Endodermal cell (in vitro differentiated cells): ENCODE measurements at regions not wholly inside any gene's neighbourhood (a gene's known extent, or its start where the extent isn't known, plus 50 kb on each side); places are given as distances from the start of the nearest gene placed in this dataset.

Experiments
- DNase-seq: peaks from one replicate; pipeline ENCODE4 v3.0.0-alpha.2; 2017
- H3K27ac ChIP-seq: 2 replicates; pipeline ENCODE4 v1.5.1; 2013; ENCODE audit warnings: mild to moderate bottlenecking, low read depth, low read length, moderate library complexity
- H3K27me3 ChIP-seq: 2 replicates; pipeline ENCODE4 v1.6.1; 2013; ENCODE audit warnings: mild to moderate bottlenecking, low read length, moderate library complexity; ENCODE audit not compliant: insufficient read depth, control insufficient read depth, poor library complexity, severe bottlenecking
- H3K36me3 ChIP-seq: 2 replicates; pipeline ENCODE4 v1.7.0; 2013; ENCODE audit warnings: mild to moderate bottlenecking, low read length, moderate library complexity; ENCODE audit not compliant: control insufficient read depth, insufficient read depth
- H3K4me1 ChIP-seq: one replicate; pipeline ENCODE4 v1.7.0; 2013; ENCODE audit warnings: low read length; ENCODE audit not compliant: control insufficient read depth, insufficient read depth
- H3K4me3 ChIP-seq: 2 replicates; pipeline ENCODE4 v1.5.1; 2013; ENCODE audit warnings: mild to moderate bottlenecking, low read length, moderate library complexity
- H3K9ac ChIP-seq: 2 replicates; pipeline ENCODE4 v1.6.1; 2013; ENCODE audit warnings: mild to moderate bottlenecking, low read length, moderate library complexity; ENCODE audit not compliant: poor library complexity, severe bottlenecking; ENCODE audit errors: extremely low read depth
- H3K9me3 ChIP-seq: 2 replicates; pipeline ENCODE4 v1.6.1; 2013; ENCODE audit warnings: mild to moderate bottlenecking, low read length, moderate library complexity; ENCODE audit not compliant: control insufficient read depth
- H3K27ac Mint-ChIP-seq: 2 replicates; pipeline ENCODE4 v1.8.0; 2020; ENCODE audit warnings: mixed read lengths
- H3K27me3 Mint-ChIP-seq: 2 replicates; pipeline ENCODE4 v1.8.0; 2021; ENCODE audit warnings: mild to moderate bottlenecking, mixed read lengths; ENCODE audit not compliant: insufficient read depth
- H3K36me3 Mint-ChIP-seq: 2 replicates; pipeline ENCODE4 v1.8.0; 2020; ENCODE audit warnings: low read depth, mixed read lengths
- H3K4me1 Mint-ChIP-seq: 2 replicates; pipeline ENCODE4 v1.8.0; 2020; ENCODE audit warnings: mixed read lengths
- H3K4me3 Mint-ChIP-seq: 2 replicates; pipeline ENCODE4 v1.8.0; 2020; ENCODE audit warnings: mild to moderate bottlenecking, moderate library complexity, mixed read lengths
- H3K9me3 Mint-ChIP-seq: 2 replicates; pipeline ENCODE4 v1.8.0; 2020; ENCODE audit warnings: mild to moderate bottlenecking, mixed read lengths
- WGBS, 2 experiments: methylation state at CpG; one replicate each; pipeline versions ENCODE4 v1.1.5 to v1.1.7; 2013; ENCODE audit warnings: missing lambda C conversion rate in 2 of 2, mixed read lengths in 1 of 2; ENCODE audit not compliant: insufficient coverage in 1 of 2, insufficient read length in 1 of 2; 5-methylcytosine and 5-hydroxymethylcytosine counted together
- TF ChIP-seq, protein P1 (sequence below): fragments of 200-600 bp; sonication (generic); conservative IDR thresholded peaks from 2 replicates; pipeline ENCODE4 v1.5.0; 2021; ENCODE audit warnings: antibody characterized with exemption, mild to moderate bottlenecking

DNA sequence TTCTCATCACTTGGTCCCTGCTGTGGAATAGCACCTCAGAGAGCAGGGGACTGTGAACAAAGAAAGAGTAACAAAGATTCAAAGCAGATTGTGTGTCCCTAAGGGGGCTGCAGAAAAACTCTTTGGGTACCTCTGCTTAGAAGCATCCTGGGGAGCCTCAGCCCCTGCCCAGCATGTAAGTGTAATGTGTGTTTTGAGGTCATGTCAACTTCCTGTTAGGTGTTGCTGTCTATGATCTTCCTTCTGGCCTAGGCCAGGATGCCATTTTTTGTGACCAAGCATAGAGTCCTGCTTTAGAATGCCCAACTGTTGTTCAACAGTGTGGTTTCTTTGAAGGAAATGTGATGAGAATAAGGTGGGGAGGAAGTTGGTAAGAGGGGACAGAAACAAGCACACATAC is 77.1 kb upstream of the BCL6 start:
- H3K36me3 ChIP-seq, result no peaks in the 10 kb centered on the region
- no peaks in the 10 kb centered on the region for H3K9me3 ChIP-seq
- H3K9ac ChIP-seq, result no peak overlapping the region
- H3K27ac ChIP-seq, result no peak overlapping the region
- no peak overlapping the region for H3K27ac Mint-ChIP-seq
- H3K27me3 Mint-ChIP-seq, result peaks cover 2% of the 10 kb centered on the region
- DNase-seq, result no peak
- no peaks in the 10 kb centered on the region for H3K36me3 Mint-ChIP-seq
- peaks cover 9% of the 10 kb centered on the region for H3K9me3 Mint-ChIP-seq
- H3K4me3 Mint-ChIP-seq, result no peak overlapping the region
- no peak overlapping the region for H3K4me3 ChIP-seq
- H3K27me3 ChIP-seq, result no peaks in the 10 kb centered on the region
- TF ChIP-seq, protein P1, sequence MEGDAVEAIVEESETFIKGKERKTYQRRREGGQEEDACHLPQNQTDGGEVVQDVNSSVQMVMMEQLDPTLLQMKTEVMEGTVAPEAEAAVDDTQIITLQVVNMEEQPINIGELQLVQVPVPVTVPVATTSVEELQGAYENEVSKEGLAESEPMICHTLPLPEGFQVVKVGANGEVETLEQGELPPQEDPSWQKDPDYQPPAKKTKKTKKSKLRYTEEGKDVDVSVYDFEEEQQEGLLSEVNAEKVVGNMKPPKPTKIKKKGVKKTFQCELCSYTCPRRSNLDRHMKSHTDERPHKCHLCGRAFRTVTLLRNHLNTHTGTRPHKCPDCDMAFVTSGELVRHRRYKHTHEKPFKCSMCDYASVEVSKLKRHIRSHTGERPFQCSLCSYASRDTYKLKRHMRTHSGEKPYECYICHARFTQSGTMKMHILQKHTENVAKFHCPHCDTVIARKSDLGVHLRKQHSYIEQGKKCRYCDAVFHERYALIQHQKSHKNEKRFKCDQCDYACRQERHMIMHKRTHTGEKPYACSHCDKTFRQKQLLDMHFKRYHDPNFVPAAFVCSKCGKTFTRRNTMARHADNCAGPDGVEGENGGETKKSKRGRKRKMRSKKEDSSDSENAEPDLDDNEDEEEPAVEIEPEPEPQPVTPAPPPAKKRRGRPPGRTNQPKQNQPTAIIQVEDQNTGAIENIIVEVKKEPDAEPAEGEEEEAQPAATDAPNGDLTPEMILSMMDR, result no peak
- H3K4me1 ChIP-seq, result no peaks in the 10 kb centered on the region
- H3K4me1 Mint-ChIP-seq, result no peaks in the 10 kb centered on the region

DNA sequence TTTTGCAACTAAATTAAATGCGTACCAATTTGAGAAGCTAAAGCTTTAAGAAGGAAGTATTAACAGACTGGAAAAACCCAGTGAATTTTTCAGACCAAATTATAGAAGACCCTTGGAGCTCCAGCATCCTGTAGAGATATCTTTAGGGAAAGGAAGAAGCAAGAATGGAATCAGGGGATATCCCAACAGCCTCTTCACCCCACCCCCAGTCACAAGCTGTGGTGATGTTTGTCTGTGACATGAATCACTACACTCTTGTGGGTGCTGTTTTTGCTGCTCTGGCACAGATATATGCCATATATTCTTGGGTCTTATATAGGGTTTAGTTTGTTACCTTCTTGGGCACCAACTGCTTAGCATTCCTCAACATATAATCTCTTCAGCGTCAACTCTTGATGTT is 78.5 kb upstream of the BCL6 start:
- H3K27ac ChIP-seq, result no peak overlapping the region
- H3K4me1 Mint-ChIP-seq, result peaks cover 1% of the 10 kb centered on the region
- H3K36me3 ChIP-seq, result no peaks in the 10 kb centered on the region
- no peaks in the 10 kb centered on the region for H3K27me3 Mint-ChIP-seq
- H3K36me3 Mint-ChIP-seq, result no peaks in the 10 kb centered on the region
- no peaks in the 10 kb centered on the region for H3K9me3 Mint-ChIP-seq
- no peak overlapping the region for H3K4me3 ChIP-seq
- TF ChIP-seq, protein P1, result no peak
- H3K9ac ChIP-seq, result no peak overlapping the region
- H3K27ac Mint-ChIP-seq, result no peak overlapping the region
- no peak overlapping the region for H3K4me3 Mint-ChIP-seq
- H3K4me1 ChIP-seq, result no peaks in the 10 kb centered on the region
- 93% methylated on average over 2 of the region's 2 CpGs; no CpG with 5 or more reads in 1 of the 2 experiments for WGBS, 2 experiments
- DNase-seq, result no peak
- H3K9me3 ChIP-seq, result no peaks in the 10 kb centered on the region
- H3K27me3 ChIP-seq, result no peaks in the 10 kb centered on the region

DNA sequence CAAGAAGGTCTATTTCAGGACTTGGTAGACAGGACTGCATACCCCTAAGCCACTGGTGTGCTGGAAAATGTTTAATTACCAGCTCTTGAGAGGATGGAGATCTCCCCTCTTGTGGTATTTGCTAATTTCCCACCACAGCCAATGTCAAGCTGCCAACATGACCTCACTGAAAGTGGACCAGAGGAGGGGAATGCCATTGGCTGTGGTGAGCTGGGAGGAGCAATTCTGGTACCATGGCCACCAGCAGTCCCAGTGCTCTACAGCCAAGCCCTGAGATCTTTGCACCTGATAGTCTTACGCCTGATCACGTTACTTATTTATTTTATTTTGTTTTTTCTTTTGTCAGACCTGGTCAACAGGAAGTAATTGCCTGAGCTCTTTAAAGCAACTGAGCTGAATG is 82.5 kb upstream of the BCL6 start:
- Histone ChIP-seq H3K9me3 (no peaks in the 10 kb centered on the region), H3K4me3 (no peak overlapping the region), H3K27ac (no peak overlapping the region), H3K27me3 (no peaks in the 10 kb centered on the region), H3K9ac (no peak overlapping the region), H3K36me3 (no peaks in the 10 kb centered on the region), H3K4me1 (no peaks in the 10 kb centered on the region)
- no peak overlapping the region for H3K4me3 Mint-ChIP-seq
- H3K27me3 Mint-ChIP-seq, result no peaks in the 10 kb centered on the region
- peaks cover 3% of the 10 kb centered on the region for H3K4me1 Mint-ChIP-seq
- no peak for DNase-seq
- WGBS, 2 experiments, result 96 to 100% methylated on average over 2 of the region's 2 CpGs
- no peaks in the 10 kb centered on the region for H3K9me3 Mint-ChIP-seq
- TF ChIP-seq, protein P1, result no peak
- H3K27ac Mint-ChIP-seq, result no peak overlapping the region
- H3K36me3 Mint-ChIP-seq, result no peaks in the 10 kb centered on the region
